ENCODE measurements at regions not wholly inside any gene's neighbourhood (a gene's known extent, or its start where the extent isn't known, plus 50 kb on each side); places are given as distances from the start of the nearest gene placed in this dataset.

DNA sequence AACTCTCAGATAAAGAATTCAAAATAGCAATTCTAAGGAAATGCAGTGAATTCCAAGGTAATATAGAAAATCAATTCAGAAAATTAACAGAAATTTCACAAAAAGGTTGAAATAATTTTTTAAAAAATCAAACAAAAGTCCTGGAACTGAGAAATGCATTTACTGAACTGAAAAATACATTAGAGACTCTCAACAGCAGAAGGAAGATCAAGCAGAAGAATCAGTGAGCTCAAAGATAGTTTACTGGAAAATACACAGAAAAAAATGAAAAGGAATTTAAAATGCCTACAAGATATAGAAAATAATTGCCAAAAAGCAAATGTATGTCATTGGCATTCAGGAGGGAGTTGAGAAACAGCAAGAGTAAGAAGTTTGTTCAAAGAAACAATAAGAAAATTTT, 107.3 kb downstream of the BUD13 start:
- TF ChIP-seq EZH2phosphoT487 (IDR thresholded peaks at IDR 0.05; ENCODE audit: low read depth) (no peak), CTCF (IDR thresholded peaks at IDR 0.05; ENCODE audit: low read depth, low read length) (no peak)

Data from OCI-LY3 (cell line).